ENCODE measurements at regions not wholly inside any gene's neighbourhood (a gene's known extent, or its start where the extent isn't known, plus 50 kb on each side); places are given as distances from the start of the nearest gene placed in this dataset.
"Not testable (repeated sequence)": the region's sequence is repeated elsewhere in the genome, so short reads cannot be mapped to it uniquely, and the experiment has no call there.

- DNase-seq (ENCODE audit: low read depth in 2 of 3, low spot score in 1 of 3) = no peak
These were observed 609.3 kb upstream of the IGFBP7 start for GRCh38 chr4:57719456-57719855.

GRCh38 chr4:57714313-57714712 lies 604.1 kb upstream of the IGFBP7 start:
- DNase-seq (ENCODE audit: low read depth in 2 of 3, low spot score in 1 of 3) = not testable (repeated sequence)

- no peak for DNase-seq (ENCODE audit: low read depth in 2 of 3, low spot score in 1 of 3)
These were observed 599.9 kb upstream of the IGFBP7 start for GRCh38 chr4:57710053-57710452.

- DNase-seq (ENCODE audit: low read depth in 2 of 3, low spot score in 1 of 3) = no peak
These were observed 581.2 kb upstream of the IGFBP7 start for GRCh38 chr4:57691370-57691769.

- DNase-seq (ENCODE audit: low read depth in 2 of 3, low spot score in 1 of 3) = no peak
These were observed 579.6 kb upstream of the IGFBP7 start for GRCh38 chr4:57689693-57690205.

- DNase-seq (ENCODE audit: low read depth in 2 of 3, low spot score in 1 of 3) = no peak
These were observed 572.1 kb upstream of the IGFBP7 start for GRCh38 chr4:57682275-57682674.

- no peak for DNase-seq (ENCODE audit: low read depth in 2 of 3, low spot score in 1 of 3)
These were observed 569.8 kb upstream of the IGFBP7 start for GRCh38 chr4:57679969-57680368.

GRCh38 chr4:57676394-57676793 lies 566.2 kb upstream of the IGFBP7 start:
- DNase-seq (ENCODE audit: low read depth in 2 of 3, low spot score in 1 of 3) = no peak

GRCh38 chr4:57672846-57673433 lies 562.8 kb upstream of the IGFBP7 start:
- no peak for DNase-seq (ENCODE audit: low read depth in 2 of 3, low spot score in 1 of 3)

- no peak for DNase-seq (ENCODE audit: low read depth in 2 of 3, low spot score in 1 of 3)
These were observed 558.4 kb upstream of the IGFBP7 start for GRCh38 chr4:57668621-57669020.

- DNase-seq (ENCODE audit: low read depth in 2 of 3, low spot score in 1 of 3) = no peak
These were observed 555.6 kb upstream of the IGFBP7 start for GRCh38 chr4:57665806-57666205.

GRCh38 chr4:57661517-57662090 lies 551.4 kb upstream of the IGFBP7 start:
- no peak for DNase-seq (ENCODE audit: low read depth in 2 of 3, low spot score in 1 of 3)

- DNase-seq (ENCODE audit: low read depth in 2 of 3, low spot score in 1 of 3) = no peak
These were observed 548.5 kb upstream of the IGFBP7 start for GRCh38 chr4:57658673-57659072.

- DNase-seq (ENCODE audit: low read depth in 2 of 3, low spot score in 1 of 3) = no peak
These were observed 548.0 kb upstream of the IGFBP7 start for GRCh38 chr4:57658188-57658587.

- no peak for DNase-seq (ENCODE audit: low read depth in 2 of 3, low spot score in 1 of 3)
These were observed 545.2 kb upstream of the IGFBP7 start for GRCh38 chr4:57655342-57655741.

GRCh38 chr4:57652779-57653178 lies 542.6 kb upstream of the IGFBP7 start:
- no peak for DNase-seq (ENCODE audit: low read depth in 2 of 3, low spot score in 1 of 3)

GRCh38 chr4:57640391-57641100 lies 530.4 kb upstream of the IGFBP7 start:
- no peak for DNase-seq (ENCODE audit: low read depth in 2 of 3, low spot score in 1 of 3)

- no peak for DNase-seq (ENCODE audit: low read depth in 2 of 3, low spot score in 1 of 3)
These were observed 529.6 kb upstream of the IGFBP7 start for GRCh38 chr4:57639561-57640382.

GRCh38 chr4:57635910-57636309 lies 525.7 kb upstream of the IGFBP7 start:
- DNase-seq (ENCODE audit: low read depth in 2 of 3, low spot score in 1 of 3) = no peak

- no peak for DNase-seq (ENCODE audit: low read depth in 2 of 3, low spot score in 1 of 3)
These were observed 523.2 kb upstream of the IGFBP7 start for GRCh38 chr4:57633212-57633859.

- DNase-seq (ENCODE audit: low read depth in 2 of 3, low spot score in 1 of 3) = no peak
These were observed 522.4 kb upstream of the IGFBP7 start for GRCh38 chr4:57632564-57632963.
